ENCODE measurements at regions not wholly inside any gene's neighbourhood (a gene's known extent, or its start where the extent isn't known, plus 50 kb on each side); places are given as distances from the start of the nearest gene placed in this dataset.

- no peak for TF ChIP-seq CTCF (conservative IDR thresholded peaks at IDR 0.05)
- no peak for TF ChIP-seq ZFX (IDR thresholded peaks at IDR 0.05)
- no peak overlapping the region for H3K27ac ChIP-seq
Measured at GRCh38 chr4:119823891-119824290, 195.3 kb upstream of the PDE5A start.

- TF ChIP-seq ZFX (IDR thresholded peaks at IDR 0.05) = no peak
- TF ChIP-seq CTCF (conservative IDR thresholded peaks at IDR 0.05) = no peak
- H3K27ac ChIP-seq = no peak overlapping the region
Measured at GRCh38 chr4:119823045-119823444, 194.4 kb upstream of the PDE5A start.

GRCh38 chr4:119816473-119816872 is 187.9 kb upstream of the PDE5A start:
- TF ChIP-seq CTCF (conservative IDR thresholded peaks at IDR 0.05) (no peak), ZFX (IDR thresholded peaks at IDR 0.05) (no peak)

GRCh38 chr4:119810001-119810400 is 181.4 kb upstream of the PDE5A start:
- TF ChIP-seq CTCF (conservative IDR thresholded peaks at IDR 0.05) = no peak
- H3K27ac ChIP-seq = no peak overlapping the region

More at GRCh38 chr4:119816473-119816872, 187.9 kb upstream of the PDE5A start:
- no peak overlapping the region for H3K27ac ChIP-seq

GRCh38 chr4:119804404-119804803 is 175.8 kb upstream of the PDE5A start:
- no peak for TF ChIP-seq ZFX (IDR thresholded peaks at IDR 0.05)
- TF ChIP-seq CTCF (conservative IDR thresholded peaks at IDR 0.05) = no peak
- no peak overlapping the region for H3K27ac ChIP-seq

GRCh38 chr4:119797238-119797894 is 168.8 kb upstream of the PDE5A start:
- TF ChIP-seq ZFX (IDR thresholded peaks at IDR 0.05) = no peak
- no peak for TF ChIP-seq CTCF (conservative IDR thresholded peaks at IDR 0.05)
- no peak overlapping the region for H3K27ac ChIP-seq

- TF ChIP-seq ZFX (IDR thresholded peaks at IDR 0.05) = no peak
- no peak for TF ChIP-seq CTCF (conservative IDR thresholded peaks at IDR 0.05)
- no peak overlapping the region for H3K27ac ChIP-seq
Measured at GRCh38 chr4:119795986-119796578, 167.5 kb upstream of the PDE5A start.
